ENCODE measurements at regions not wholly inside any gene's neighbourhood (a gene's known extent, or its start where the extent isn't known, plus 50 kb on each side); places are given as distances from the start of the nearest gene placed in this dataset.

- WGBS: 97% methylated on average over 5 of the region's 5 CpGs
- no peaks in the 10 kb centered on the region for H3K36me3 ChIP-seq (ENCODE audit: control insufficient read depth in 1 of 2, insufficient read depth in 2 of 2, low read depth in 1 of 2, low read length in 2 of 2)
- DNase-seq: no peak
- H3K4me2 ChIP-seq (ENCODE audit: low read length, poor library complexity, severe bottlenecking): no peak overlapping the region
- H3K23ac ChIP-seq (ENCODE audit: low read length in 2 of 2): no peak overlapping the region
- no peak overlapping the region for H2BK15ac ChIP-seq (ENCODE audit: low read depth, poor library complexity, severe bottlenecking)
- no peak overlapping the region for H3K27ac ChIP-seq (ENCODE audit: low read length, poor library complexity, severe bottlenecking)
- no peak overlapping the region for H3K4ac ChIP-seq (ENCODE audit: low read depth in 1 of 2, low read length in 2 of 2)
- H3K79me1 ChIP-seq (replicated peaks; ENCODE audit: low read length, poor library complexity, severe bottlenecking): no peaks in the 10 kb centered on the region
- no peak overlapping the region for H3K18ac ChIP-seq (ENCODE audit: low read depth in 1 of 2, low read length in 2 of 2)
- H2AK5ac ChIP-seq (ENCODE audit: low read length, severe bottlenecking): no peak overlapping the region
- no peak overlapping the region for H2BK12ac ChIP-seq (ENCODE audit: low read length in 2 of 2)
- H2BK120ac ChIP-seq (ENCODE audit: low read depth, low read length): no peak overlapping the region
- H3K9me3 ChIP-seq (ENCODE audit: control insufficient read depth, low read length): peaks cover 8% of the 10 kb centered on the region
- H2AFZ ChIP-seq (ENCODE audit: low read depth, low read length): no peak overlapping the region
- H3K14ac ChIP-seq (ENCODE audit: low read length in 2 of 2): no peak overlapping the region
- no peaks in the 10 kb centered on the region for H3K4me1 ChIP-seq (ENCODE audit: control insufficient read depth, insufficient read depth, low read depth, low read length)
- H3K27me3 ChIP-seq (ENCODE audit: control insufficient read depth in 1 of 2, insufficient read depth in 1 of 2, low read length in 2 of 2): no peaks in the 10 kb centered on the region
- no peak overlapping the region for H4K8ac ChIP-seq (ENCODE audit: low read length)
- no peak overlapping the region for H4K91ac ChIP-seq (ENCODE audit: low read length)
- no peak overlapping the region for H3K9ac ChIP-seq (ENCODE audit: low read length)
- no peak overlapping the region for H2BK5ac ChIP-seq (ENCODE audit: low read depth, low read length, poor library complexity, severe bottlenecking)
- H3K4me3 ChIP-seq (ENCODE audit: insufficient read depth in 1 of 2, low read depth in 1 of 2, low read length in 2 of 2): no peak overlapping the region
Measured at GRCh38 chr2:195447323-195447975, 209.6 kb upstream of the SLC39A10 start.

DNA sequence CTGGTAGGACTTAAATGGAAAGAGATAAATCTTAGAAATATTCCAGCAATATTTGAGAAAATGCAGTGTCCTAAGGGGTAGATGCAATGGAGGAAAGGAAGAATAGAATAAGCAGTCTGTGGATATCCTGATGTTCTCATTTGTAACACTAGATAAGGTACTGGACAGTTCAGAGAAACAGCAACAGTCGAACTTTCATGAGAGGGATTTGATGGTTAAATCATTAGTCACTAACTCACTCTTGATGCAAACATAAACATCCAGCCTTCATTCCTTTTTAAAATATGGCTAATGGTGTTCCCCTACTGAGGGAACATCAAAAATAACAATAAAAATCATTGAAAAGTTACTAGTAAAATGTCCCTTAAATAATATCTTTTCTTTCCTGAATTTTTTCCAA, 211.4 kb upstream of the SLC39A10 start:
- no peaks in the 10 kb centered on the region for H3K79me1 ChIP-seq (replicated peaks; ENCODE audit: low read length, poor library complexity, severe bottlenecking)
- H3K9ac ChIP-seq (ENCODE audit: low read length): no peak overlapping the region
- H4K8ac ChIP-seq (ENCODE audit: low read length): no peak overlapping the region
- peaks cover 24% of the 10 kb centered on the region for H3K9me3 ChIP-seq (ENCODE audit: control insufficient read depth, low read length)
- no peak overlapping the region for H3K23ac ChIP-seq (ENCODE audit: low read length in 2 of 2)
- H4K91ac ChIP-seq (ENCODE audit: low read length): no peak overlapping the region
- H2BK120ac ChIP-seq (ENCODE audit: low read depth, low read length): no peak overlapping the region
- no peak overlapping the region for H2BK5ac ChIP-seq (ENCODE audit: low read depth, low read length, poor library complexity, severe bottlenecking)
- H2BK12ac ChIP-seq (ENCODE audit: low read length in 2 of 2): no peak overlapping the region
- peak; percentile 39 for DNase-seq
- H3K27ac ChIP-seq (ENCODE audit: low read length, poor library complexity, severe bottlenecking): no peak overlapping the region
- no peaks in the 10 kb centered on the region for H3K36me3 ChIP-seq (ENCODE audit: control insufficient read depth in 1 of 2, insufficient read depth in 2 of 2, low read depth in 1 of 2, low read length in 2 of 2)
- WGBS: no CpG with 5 or more reads among the region's 1 CpG
- H3K4me3 ChIP-seq (ENCODE audit: insufficient read depth in 1 of 2, low read depth in 1 of 2, low read length in 2 of 2): no peak overlapping the region
- H2AK5ac ChIP-seq (ENCODE audit: low read length, severe bottlenecking): no peak overlapping the region
- no peak overlapping the region for H3K18ac ChIP-seq (ENCODE audit: low read depth in 1 of 2, low read length in 2 of 2)
- H3K4me1 ChIP-seq (ENCODE audit: control insufficient read depth, insufficient read depth, low read depth, low read length): no peaks in the 10 kb centered on the region
- H3K4me2 ChIP-seq (ENCODE audit: low read length, poor library complexity, severe bottlenecking): no peak overlapping the region
- H3K27me3 ChIP-seq (ENCODE audit: control insufficient read depth in 1 of 2, insufficient read depth in 1 of 2, low read length in 2 of 2): no peaks in the 10 kb centered on the region
- H2BK15ac ChIP-seq (ENCODE audit: low read depth, poor library complexity, severe bottlenecking): no peak overlapping the region
- no peak overlapping the region for H3K14ac ChIP-seq (ENCODE audit: low read length in 2 of 2)
- H3K4ac ChIP-seq (ENCODE audit: low read depth in 1 of 2, low read length in 2 of 2): no peak overlapping the region
- H2AFZ ChIP-seq (ENCODE audit: low read depth, low read length): no peak overlapping the region

- no CpG with 5 or more reads among the region's 2 CpGs for WGBS
- Histone ChIP-seq H3K36me3 (ENCODE audit: control insufficient read depth in 1 of 2, insufficient read depth in 2 of 2, low read depth in 1 of 2, low read length in 2 of 2) (no peaks in the 10 kb centered on the region), H3K4ac (ENCODE audit: low read depth in 1 of 2, low read length in 2 of 2) (no peak overlapping the region), H3K14ac (ENCODE audit: low read length in 2 of 2) (no peak overlapping the region), H3K4me3 (ENCODE audit: insufficient read depth in 1 of 2, low read depth in 1 of 2, low read length in 2 of 2) (no peak overlapping the region), H3K27ac (ENCODE audit: low read length, poor library complexity, severe bottlenecking) (no peak overlapping the region), H3K4me1 (ENCODE audit: control insufficient read depth, insufficient read depth, low read depth, low read length) (no peaks in the 10 kb centered on the region), H3K23ac (ENCODE audit: low read length in 2 of 2) (no peak overlapping the region), H3K9ac (ENCODE audit: low read length) (no peak overlapping the region), H3K4me2 (ENCODE audit: low read length, poor library complexity, severe bottlenecking) (no peak overlapping the region), H2BK15ac (ENCODE audit: low read depth, poor library complexity, severe bottlenecking) (no peak overlapping the region), H2AK5ac (ENCODE audit: low read length, severe bottlenecking) (no peak overlapping the region), H4K91ac (ENCODE audit: low read length) (no peak overlapping the region), H3K18ac (ENCODE audit: low read depth in 1 of 2, low read length in 2 of 2) (no peak overlapping the region), H3K9me3 (ENCODE audit: control insufficient read depth, low read length) (peaks cover 26% of the 10 kb centered on the region), H3K79me1 (replicated peaks; ENCODE audit: low read length, poor library complexity, severe bottlenecking) (no peaks in the 10 kb centered on the region), H2BK12ac (ENCODE audit: low read length in 2 of 2) (no peak overlapping the region), H4K8ac (ENCODE audit: low read length) (no peak overlapping the region), H2BK120ac (ENCODE audit: low read depth, low read length) (no peak overlapping the region), H3K27me3 (ENCODE audit: control insufficient read depth in 1 of 2, insufficient read depth in 1 of 2, low read length in 2 of 2) (no peaks in the 10 kb centered on the region), H2AFZ (ENCODE audit: low read depth, low read length) (no peak overlapping the region), H2BK5ac (ENCODE audit: low read depth, low read length, poor library complexity, severe bottlenecking) (no peak overlapping the region)
- no peak for DNase-seq
Measured at GRCh38 chr2:195443926-195444325, 213.1 kb upstream of the SLC39A10 start.

DNA sequence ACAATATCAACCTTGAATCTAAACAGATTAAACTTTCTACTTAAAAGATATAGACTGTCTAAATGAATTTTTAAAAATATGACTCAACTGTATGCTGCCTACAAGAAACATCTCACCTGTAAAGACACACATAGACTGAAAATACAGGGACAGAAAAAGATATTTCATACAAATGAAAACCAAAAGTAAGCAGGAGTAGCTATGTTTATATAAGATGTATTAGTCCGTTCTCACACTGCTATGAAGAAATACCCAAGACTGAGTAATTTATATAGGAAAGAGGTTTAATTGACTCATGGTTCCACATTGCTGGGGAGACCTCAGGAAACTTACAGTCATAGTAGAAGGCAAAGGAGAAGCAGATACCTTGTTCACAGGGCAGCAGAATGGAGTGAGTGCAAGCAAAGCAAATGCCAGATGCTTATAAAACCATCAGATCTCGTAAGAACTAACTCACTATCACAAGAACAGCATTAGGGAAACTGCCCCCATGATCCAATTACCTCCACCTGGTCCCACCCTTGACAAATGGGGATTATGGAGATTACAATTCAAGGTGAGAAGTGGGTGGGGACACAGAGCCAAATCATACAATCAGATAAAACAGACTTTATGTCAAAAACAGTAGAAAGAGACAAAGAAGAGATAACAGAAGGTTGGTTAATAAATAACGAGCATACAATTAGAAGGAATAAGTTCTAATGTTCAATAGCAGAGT, 214.4 kb upstream of the SLC39A10 start:
- Histone ChIP-seq H3K4me3 (ENCODE audit: insufficient read depth in 1 of 2, low read depth in 1 of 2, low read length in 2 of 2) (no peak overlapping the region), H3K23ac (ENCODE audit: low read length in 2 of 2) (no peak overlapping the region), H3K36me3 (ENCODE audit: control insufficient read depth in 1 of 2, insufficient read depth in 2 of 2, low read depth in 1 of 2, low read length in 2 of 2) (no peaks in the 10 kb centered on the region), H2BK12ac (ENCODE audit: low read length in 2 of 2) (no peak overlapping the region), H2BK15ac (ENCODE audit: low read depth, poor library complexity, severe bottlenecking) (no peak overlapping the region), H3K79me1 (replicated peaks; ENCODE audit: low read length, poor library complexity, severe bottlenecking) (no peaks in the 10 kb centered on the region), H3K4ac (ENCODE audit: low read depth in 1 of 2, low read length in 2 of 2) (no peak overlapping the region), H2BK5ac (ENCODE audit: low read depth, low read length, poor library complexity, severe bottlenecking) (no peak overlapping the region), H2BK120ac (ENCODE audit: low read depth, low read length) (no peak overlapping the region), H4K8ac (ENCODE audit: low read length) (no peak overlapping the region), H3K4me1 (ENCODE audit: control insufficient read depth, insufficient read depth, low read depth, low read length) (no peaks in the 10 kb centered on the region), H3K27me3 (ENCODE audit: control insufficient read depth in 1 of 2, insufficient read depth in 1 of 2, low read length in 2 of 2) (no peaks in the 10 kb centered on the region), H3K4me2 (ENCODE audit: low read length, poor library complexity, severe bottlenecking) (no peak overlapping the region), H3K9ac (ENCODE audit: low read length) (no peak overlapping the region), H3K9me3 (ENCODE audit: control insufficient read depth, low read length) (peaks cover 26% of the 10 kb centered on the region), H3K27ac (ENCODE audit: low read length, poor library complexity, severe bottlenecking) (no peak overlapping the region), H3K14ac (ENCODE audit: low read length in 2 of 2) (no peak overlapping the region), H3K18ac (ENCODE audit: low read depth in 1 of 2, low read length in 2 of 2) (no peak overlapping the region), H2AFZ (ENCODE audit: low read depth, low read length) (no peak overlapping the region), H4K91ac (ENCODE audit: low read length) (no peak overlapping the region), H2AK5ac (ENCODE audit: low read length, severe bottlenecking) (no peak overlapping the region)
- no peak for DNase-seq
- WGBS: 100% methylated on average over 1 of the region's 3 CpGs
